GM21360 (cell line): ENCODE measurements at regions not wholly inside any gene's neighbourhood (a gene's known extent, or its start where the extent isn't known, plus 50 kb on each side); places are given as distances from the start of the nearest gene placed in this dataset.
"Not testable (repeated sequence)": the region's sequence is repeated elsewhere in the genome, so short reads cannot be mapped to it uniquely, and the experiment has no call there.

ENCODE experiments used
- ATAC-seq: cut with Tn5 transposase; IDR thresholded peaks from one replicate; pipeline ENCODE4 v1.9.1; 2021; ENCODE audit warnings: mild to moderate bottlenecking, moderate library complexity; ENCODE audit not compliant: unreplicated experiment

- no peak for ATAC-seq
These were observed 91.4 kb downstream of the NCOR2 start for GRCh38 chr12:124476011-124476400.

GRCh38 chr12:124475295-124476010 lies 92.0 kb downstream of the NCOR2 start:
- ATAC-seq, result no peak

GRCh38 chr12:124474709-124475108 lies 92.7 kb downstream of the NCOR2 start:
- ATAC-seq, result no peak

GRCh38 chr12:124472690-124473279 lies 94.6 kb downstream of the NCOR2 start:
- no peak for ATAC-seq

GRCh38 chr12:124471828-124472227 lies 95.6 kb downstream of the NCOR2 start:
- ATAC-seq, result no peak

- ATAC-seq, result no peak
These were observed 96.6 kb downstream of the NCOR2 start for GRCh38 chr12:124470806-124471205.

- ATAC-seq, result no peak
These were observed 97.3 kb downstream of the NCOR2 start for GRCh38 chr12:124470139-124470538.

- no peak for ATAC-seq
These were observed 98.1 kb downstream of the NCOR2 start for GRCh38 chr12:124469193-124469888.

- not testable (repeated sequence) for ATAC-seq
These were observed 99.9 kb downstream of the NCOR2 start for GRCh38 chr12:124467549-124467948.

GRCh38 chr12:124466216-124467128 lies 100.9 kb downstream of the NCOR2 start:
- ATAC-seq, result peak; percentile 97

- ATAC-seq, result no peak
These were observed 101.9 kb downstream of the NCOR2 start for GRCh38 chr12:124465473-124465872.

GRCh38 chr12:124464830-124465229 lies 102.6 kb downstream of the NCOR2 start:
- ATAC-seq, result no peak

GRCh38 chr12:124464062-124464461 lies 103.3 kb downstream of the NCOR2 start:
- ATAC-seq, result no peak

GRCh38 chr12:124463341-124463921 lies 104.0 kb downstream of the NCOR2 start:
- no peak for ATAC-seq

GRCh38 chr12:124462750-124463149 lies 104.7 kb downstream of the NCOR2 start:
- no peak for ATAC-seq

GRCh38 chr12:124461851-124462623 lies 105.4 kb downstream of the NCOR2 start:
- no peak for ATAC-seq

GRCh38 chr12:124461241-124461673 lies 106.2 kb downstream of the NCOR2 start:
- ATAC-seq, result no peak

GRCh38 chr12:124460771-124461170 lies 106.6 kb downstream of the NCOR2 start:
- no peak for ATAC-seq

GRCh38 chr12:124459852-124460645 lies 107.4 kb downstream of the NCOR2 start:
- ATAC-seq, result no peak
